ENCODE measurements at regions not wholly inside any gene's neighbourhood (a gene's known extent, or its start where the extent isn't known, plus 50 kb on each side); places are given as distances from the start of the nearest gene placed in this dataset.

DNA sequence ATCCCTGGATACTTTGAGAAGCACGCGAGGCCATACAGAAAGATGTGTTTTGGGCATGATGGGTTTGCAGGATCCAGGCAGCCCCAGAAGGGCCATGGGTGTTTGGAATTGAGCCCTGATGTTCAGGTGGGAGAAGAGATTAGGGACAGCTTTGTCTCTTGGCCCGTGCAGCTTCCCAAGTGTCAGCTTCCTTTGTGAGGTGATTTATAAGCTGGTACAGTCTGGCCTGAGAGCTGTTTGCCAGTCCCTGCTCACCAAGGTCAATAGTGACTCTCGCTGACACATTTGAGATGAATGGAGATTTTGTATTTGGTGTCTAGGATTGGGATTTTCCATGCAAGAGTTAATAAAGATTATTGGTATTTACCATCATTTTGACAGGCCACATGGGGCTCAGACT lies 165.9 kb downstream of the ICE1 start:
- no peak for DNase-seq (ENCODE audit: low spot score)

DNA sequence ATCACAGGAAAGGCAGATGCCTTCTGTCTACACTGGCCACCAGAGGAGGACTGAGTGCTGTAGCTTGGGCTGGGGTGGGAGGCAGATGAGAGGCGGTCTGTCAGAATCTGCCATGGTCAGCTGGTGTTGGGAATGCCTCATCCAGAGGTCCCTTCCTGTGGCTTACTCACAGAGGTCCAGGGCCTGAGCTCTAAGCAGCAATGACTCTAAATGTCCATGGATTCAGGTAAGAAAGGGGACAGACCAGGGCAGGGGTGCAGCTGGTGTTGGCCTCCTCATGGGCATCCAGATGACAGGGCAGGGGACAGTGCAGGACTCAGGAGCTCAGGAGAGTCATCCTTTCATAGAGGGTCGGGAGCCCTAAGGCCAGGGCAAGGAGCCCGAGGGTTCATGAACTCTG lies 165.0 kb downstream of the ICE1 start:
- DNase-seq (ENCODE audit: low spot score) = no peak

DNA sequence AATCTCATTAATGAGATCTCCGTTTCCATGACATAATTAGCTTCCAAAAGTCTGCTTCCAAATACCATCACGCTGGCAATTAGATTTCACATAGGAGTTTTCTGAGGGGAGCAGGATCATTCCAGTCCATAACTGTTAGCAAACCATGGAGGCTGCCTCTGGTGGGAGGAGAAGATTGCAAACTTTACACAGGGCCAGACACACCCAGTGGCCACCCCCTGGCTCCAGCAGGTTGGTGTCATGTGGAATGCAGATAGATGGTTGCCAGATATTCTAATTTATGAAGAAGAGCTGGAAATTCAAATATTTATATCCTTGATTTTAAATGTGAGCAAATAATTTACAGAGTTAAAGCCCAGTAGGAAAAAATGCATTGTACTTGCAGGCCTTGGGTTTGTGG lies 164.2 kb downstream of the ICE1 start:
- no peak for DNase-seq (ENCODE audit: low spot score)

DNA sequence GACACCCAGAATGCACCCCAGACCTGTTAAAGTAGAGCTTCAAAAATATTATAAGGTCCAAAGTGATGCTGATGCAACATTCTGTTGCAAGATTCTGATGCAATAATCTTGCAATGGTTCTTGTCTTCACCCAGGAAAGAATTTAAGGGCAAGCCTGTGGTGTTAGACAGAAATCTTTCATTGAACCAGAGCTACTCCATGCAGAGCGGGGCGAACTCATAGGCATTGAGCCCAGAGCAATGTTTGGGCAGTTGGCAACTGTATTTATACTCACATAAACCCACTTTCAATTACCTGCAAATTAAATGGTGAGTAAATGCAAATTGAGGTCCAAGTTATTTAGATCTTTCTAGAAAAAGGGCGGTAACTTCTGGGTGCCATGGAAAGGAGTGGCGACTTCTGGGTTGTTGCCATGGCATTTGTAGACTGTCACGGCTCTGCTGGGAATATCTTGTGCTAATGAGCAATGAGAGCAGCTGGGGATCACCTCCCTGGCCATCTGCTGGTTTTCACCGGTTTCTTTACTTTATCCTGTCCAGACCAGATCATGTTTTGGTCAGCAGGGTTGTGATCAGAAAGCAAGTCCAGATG lies 163.4 kb downstream of the ICE1 start:
- DNase-seq (ENCODE audit: low spot score) = no peak

DNA sequence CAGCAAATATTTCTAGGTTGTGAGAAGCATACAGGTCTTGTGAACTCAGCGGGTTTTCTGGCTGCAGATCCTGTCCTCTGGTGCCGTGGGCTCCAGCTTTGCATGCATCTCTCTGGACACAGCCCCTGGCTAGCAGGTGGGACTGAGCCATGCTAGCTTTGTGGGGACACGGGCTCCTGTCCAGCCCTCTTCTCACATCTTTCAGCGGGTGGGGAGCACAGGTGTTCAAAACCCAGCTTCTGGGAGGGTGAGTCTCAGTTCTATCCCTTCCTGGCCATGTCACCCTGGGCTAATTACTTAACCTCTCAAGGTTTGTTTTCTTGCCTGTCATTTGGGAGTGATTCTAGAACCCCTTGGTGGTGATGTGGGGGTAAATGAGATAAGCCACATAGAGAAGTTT lies 162.3 kb downstream of the ICE1 start:
- DNase-seq (ENCODE audit: low spot score) = no peak

DNA sequence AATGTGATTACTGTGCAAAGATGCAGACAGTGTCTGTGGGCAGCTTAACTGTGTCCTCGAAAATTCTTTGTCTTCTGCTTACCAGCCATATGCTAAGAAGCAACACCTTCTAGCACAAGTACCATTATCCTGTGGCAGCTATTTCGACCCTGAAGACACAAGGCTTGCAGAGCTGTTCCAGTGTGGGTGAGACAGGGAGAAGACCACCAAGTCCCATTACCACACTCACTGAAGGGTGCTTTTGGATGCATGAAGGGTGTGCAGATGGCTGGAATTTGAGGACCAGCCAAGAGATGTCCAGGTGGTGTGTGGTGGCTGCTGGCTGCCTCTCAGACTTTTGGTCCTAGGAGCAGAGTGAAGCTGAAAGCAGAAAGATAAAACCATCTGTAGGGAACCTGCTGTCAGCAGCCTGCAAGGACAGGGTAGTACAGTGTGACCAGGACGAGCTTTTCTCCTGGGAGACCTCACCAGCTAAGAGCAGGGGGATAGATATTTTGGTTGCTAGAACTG lies 161.8 kb downstream of the ICE1 start:
- no peak for DNase-seq (ENCODE audit: low spot score)

DNA sequence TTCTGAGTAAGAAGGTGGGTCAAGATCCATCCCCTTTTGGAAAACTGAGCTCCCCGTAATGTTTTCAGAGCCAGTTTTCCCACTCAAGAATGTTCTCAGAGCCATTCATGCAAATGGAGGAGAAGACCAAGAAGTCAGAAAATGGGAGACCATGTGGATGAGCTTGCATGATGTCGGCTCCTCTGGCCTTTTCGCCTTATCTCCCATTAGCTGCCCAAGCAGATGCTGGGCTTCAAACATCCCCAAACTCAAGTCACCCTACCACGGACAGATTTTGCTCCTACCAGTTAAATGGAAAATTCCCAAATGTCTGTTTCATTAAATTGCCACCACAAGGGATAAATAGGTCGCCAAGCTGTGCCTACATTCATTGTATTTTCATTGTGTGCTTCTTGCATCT lies 161.4 kb downstream of the ICE1 start:
- DNase-seq (ENCODE audit: low spot score) = no peak

DNA sequence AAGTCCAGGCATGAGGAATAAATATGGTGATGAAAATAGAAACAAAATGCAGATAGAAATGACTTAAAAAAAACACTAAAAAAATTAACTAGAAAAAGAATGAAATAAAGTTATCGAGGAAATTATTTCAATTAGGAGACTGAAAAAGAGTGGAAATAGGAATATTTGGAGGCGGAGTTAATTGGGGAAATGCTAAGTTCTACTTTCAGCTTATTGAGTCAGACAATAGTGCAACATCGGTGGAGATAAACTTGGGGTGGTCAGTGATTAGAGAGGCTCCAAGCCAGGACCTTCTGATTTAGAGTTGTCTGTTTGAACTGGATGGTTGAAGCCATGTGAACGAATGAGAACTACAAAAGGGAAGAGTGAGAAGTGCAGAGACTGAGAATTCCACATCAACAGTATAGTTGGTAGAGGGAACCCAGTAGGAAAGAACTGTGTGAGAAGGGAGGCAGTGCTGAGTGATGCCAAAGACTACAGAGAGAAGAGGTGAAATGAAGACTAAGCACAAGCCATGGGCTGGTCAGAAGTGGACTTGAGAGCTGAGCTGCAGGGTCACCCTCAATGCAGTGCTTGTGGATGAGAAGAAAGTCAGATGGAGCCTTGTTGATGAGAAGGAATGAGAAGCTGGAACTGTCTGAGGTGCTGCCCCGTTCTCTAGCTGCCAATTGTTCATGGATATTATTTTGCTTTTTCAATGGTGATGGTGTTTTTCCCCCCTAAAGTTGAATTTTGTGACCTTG lies 160.7 kb downstream of the ICE1 start:
- DNase-seq (ENCODE audit: low spot score) = no peak

DNA sequence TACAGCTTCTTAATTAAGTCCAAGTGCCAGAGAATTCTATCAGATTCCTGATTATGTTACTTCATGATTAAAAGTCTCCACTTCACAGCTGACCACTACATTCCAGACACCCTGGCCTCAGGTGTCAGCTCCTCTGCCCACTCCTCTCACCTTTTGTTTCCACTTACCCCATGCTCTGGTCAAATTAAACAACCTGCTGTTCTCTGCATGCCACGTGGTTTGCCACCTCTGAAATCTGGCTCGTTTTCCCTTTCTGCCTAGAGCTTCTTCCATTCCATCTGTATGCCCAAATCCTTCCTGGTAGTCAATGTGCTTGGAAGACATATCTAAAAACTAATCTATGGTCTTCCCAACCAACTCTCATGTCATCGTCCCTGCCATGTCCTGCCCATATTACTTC lies 158.6 kb downstream of the ICE1 start:
- DNase-seq (ENCODE audit: low spot score) = no peak

DNA sequence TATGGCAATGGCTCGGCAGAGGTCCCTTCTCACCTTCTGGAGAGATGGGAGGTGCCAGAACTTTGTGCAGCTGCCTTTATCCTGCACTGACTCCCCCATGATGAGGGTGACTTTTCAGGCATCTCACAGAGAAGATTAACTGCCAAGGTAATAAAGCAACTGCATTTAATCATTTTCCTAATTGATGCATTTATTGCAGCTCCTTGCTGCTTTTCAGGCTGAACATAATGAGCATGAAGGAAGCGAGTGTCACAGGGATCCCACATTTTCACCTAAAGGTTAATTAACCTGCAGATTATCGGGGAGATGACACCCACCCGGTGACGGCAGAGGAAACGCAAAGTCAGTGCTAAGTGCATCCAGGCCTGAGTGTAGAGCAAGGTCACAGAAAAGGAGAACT lies 154.3 kb downstream of the ICE1 start:
- no peak for DNase-seq (ENCODE audit: low spot score)

DNA sequence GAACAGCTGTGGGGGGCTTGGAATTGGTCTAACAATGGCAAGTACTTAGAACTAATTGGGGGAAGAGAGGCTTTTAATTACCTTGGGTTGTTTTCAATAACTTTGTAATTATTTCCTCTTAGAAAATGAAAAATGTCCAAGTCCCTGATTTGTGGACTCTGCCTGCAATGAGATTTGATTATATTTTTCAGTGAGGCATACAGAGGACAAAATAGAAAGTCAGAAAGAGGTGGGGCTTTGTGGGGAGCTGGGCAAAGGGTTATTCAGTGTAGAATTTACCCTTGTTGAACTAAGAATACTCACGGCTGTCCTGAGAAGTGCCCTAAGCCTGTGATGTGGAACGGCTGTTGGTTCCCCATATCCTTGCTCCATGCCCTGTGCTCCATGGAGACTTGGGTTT lies 153.0 kb downstream of the ICE1 start:
- no peak for DNase-seq (ENCODE audit: low spot score)

DNA sequence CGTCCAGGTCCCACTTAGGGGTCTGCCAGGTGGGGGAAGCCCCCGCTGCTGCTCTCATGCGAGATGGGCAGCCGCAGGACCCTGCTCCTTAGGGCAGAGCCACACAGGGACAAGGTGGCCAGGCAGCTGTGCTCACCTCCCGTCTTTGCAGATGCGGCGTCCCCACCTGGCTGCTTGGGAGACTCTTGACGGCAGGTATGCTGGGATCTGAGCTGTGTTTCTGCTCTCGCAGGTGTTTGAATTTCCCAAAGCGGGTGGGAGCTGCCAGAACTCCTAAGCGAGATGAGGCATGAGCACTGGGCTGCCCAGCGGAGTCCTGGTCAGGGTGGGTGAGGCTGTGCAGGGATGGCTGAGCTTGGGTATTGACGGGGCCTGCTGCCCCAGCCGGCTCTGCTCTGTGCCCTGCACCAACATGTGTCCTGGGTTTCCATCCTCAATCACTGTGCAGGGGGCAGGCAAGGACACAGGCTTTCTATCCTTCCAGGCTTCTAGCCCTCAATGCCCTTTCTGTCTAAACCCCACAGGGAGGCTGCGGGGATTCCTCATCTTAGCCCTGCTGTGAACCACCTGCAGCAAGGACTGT lies 151.4 kb downstream of the ICE1 start:
- no peak for DNase-seq (ENCODE audit: low spot score)

DNA sequence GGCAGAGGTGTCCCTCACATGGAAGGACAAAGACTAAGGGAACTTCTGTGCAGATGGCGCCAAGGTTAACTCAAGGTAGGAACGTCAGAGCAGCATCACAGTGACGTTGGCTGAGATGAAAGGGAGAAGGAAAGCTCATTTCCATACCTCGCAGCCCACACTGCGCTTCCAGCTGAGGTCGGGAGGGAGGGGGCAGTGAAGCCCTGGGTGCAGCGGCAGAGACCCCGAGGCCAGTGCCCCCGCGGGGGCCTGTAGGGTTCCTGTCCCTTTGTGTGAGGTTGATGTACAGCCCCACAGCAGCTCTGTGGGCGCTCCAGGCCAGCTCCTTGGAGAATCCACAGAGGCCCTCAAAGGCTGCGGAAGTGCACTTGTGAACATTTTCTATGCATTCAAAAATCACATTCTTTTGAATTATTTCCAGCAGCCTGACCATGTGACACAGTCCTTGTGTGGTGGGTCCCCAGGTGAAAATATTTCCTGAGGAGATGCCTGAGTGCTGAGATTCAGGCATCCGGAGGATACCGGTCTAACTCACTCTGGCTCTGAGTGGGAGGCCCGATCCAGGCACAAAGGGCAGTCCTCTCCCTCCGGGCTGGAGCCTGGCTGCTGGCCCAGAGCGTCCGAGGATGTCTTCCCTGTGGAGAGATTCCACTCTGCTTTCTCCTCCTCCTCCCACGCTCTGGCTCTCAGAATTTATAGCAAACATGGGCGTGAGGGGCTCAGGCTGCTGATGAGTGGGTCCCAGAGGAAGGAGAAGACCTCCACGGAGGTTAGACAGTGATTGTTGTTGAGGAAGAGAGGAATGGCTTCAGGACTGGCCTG lies 150.7 kb downstream of the ICE1 start:
- no peak for DNase-seq (ENCODE audit: low spot score)

DNA sequence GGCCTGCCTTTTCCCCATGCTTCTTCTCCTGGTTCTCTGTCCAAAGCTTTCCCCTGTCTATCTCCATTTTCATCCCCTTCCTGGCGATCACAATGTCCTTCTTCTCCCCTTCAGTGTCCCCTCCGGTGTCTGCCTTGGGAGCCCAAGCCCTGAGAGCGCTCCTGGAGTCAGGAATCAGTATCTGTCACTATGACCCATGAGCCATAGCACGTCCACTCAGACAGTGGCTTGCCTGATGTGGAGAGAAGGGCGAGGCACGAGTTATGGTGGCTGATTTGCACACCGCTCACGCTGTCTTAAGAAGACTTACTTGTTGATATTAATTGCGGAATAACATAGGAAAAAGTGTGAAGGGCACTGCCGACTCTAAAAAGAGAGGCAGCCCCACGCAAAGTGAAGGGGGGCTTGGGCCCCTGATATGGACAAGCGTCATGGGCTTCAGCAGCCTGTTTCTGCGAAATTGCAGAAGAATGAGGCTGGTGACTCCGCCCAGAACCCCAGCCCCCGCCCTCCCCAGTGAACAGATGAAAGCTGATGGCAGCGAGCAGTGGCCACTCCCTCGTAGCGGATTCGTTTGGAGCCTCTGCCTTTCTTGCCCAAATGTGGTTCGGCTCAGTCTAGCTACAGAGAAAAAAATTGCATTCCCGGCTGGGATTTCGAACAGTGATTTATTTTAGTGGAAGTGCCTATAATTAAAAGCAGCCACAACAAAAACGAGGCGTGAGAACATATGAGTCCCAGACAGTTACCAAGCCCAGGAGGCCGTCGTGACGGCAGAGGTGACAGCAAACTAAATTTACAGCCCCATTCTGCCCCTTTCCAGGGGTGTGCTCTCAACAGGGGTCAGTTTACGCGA lies 149.8 kb downstream of the ICE1 start:
- no peak for DNase-seq (ENCODE audit: low spot score)

DNA sequence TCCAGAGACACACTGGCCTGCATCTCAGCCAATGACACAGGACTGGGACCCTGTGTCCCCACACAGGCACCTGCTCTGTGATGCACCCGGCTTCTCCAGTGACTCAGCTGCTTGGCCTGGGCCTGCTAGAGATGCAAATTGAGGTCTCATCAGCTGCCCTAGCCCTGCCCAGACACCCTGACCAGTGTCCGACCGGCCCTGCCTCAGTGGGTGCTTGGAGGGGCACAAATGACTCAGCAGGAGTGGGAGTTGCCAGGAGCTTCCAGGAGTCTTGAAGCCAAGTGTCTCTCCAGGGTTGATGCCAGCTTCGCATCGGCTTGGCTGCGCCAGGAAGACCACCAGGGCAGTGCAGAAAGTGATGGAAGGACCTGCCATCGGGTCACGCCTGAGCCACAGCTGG lies 148.2 kb downstream of the ICE1 start:
- DNase-seq (ENCODE audit: low spot score) = no peak

DNA sequence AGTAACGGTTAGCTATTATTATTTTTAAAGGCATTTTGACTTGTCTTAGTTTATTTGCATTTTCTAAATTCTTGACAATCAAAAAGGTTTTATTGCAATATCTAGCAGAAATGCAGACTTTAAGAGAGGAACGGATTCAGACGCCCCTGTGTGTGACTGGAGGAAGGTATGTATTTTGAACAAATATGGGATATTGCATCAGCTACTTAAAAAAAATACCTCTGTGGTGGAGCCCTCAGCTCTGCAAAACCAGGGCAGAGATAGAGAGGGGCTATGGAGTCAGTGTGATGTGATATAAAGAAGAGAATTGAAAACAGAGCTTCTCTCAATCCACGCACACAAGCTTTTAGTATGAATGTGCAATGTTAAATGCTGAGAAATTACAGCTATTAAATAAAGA lies 142.4 kb downstream of the ICE1 start:
- DNase-seq (ENCODE audit: low spot score) = no peak

DNA sequence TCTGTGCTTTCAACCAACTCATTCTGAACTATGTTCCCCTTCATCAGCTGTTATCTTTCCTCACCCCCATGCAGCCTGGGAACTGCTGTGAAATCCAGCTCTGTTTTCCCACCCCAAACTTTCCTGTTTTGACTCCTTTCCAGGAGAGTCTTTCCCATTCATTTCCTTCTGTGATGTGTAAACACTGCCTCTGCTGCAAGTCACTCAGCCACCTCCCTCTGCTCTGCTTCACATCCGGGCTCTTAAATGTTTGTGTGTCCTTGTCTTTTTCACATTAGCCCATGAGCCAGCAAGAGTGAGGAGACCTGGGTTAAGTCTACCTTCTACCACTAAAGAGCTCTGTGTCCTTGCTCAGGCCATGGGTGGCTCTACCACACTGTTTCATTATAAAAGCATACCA lies 137.5 kb downstream of the ICE1 start:
- DNase-seq (ENCODE audit: low spot score) = no peak

DNA sequence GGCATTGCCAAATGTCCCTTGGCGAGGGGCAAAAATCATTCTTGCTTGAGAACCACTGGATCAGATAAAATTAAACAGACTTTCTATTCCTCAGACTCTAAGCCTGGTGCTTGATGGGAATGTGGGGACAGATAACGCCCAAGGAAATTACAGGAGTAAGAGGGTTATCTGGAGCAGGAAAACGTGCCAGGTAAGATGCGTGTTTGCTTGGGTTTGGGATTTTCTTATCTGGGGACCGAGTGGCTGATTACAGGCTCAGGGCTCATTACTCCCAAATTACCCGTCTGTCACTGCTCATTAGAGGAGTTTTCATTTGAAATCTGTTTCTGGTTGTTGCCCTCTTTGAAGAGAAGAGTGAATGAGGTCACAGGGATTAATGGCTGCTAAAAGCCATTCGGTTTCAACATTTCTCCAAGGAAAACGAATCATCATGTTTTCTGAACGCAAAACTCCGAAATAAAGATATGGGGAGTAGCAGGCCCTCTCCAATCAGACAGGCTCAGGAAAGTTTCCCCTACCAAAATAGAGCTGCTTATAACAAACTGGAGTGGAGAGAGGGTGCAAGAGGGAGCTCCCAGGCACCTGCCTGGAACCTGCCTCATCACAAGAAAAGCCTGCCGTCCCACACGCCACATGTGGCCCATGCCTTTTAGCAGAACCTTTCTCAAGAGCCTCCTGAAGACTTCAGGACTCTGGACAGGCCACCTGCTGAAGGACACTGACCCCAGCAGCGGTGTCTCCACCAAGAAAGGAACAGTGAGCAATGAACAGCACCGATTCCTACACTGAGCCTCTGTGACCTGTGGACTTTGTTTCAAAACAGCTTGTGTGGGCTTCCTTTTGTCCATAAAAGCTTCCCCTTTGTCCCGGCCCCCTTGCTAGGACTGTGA lies 136.4 kb downstream of the ICE1 start:
- no peak for DNase-seq (ENCODE audit: low spot score)

DNA sequence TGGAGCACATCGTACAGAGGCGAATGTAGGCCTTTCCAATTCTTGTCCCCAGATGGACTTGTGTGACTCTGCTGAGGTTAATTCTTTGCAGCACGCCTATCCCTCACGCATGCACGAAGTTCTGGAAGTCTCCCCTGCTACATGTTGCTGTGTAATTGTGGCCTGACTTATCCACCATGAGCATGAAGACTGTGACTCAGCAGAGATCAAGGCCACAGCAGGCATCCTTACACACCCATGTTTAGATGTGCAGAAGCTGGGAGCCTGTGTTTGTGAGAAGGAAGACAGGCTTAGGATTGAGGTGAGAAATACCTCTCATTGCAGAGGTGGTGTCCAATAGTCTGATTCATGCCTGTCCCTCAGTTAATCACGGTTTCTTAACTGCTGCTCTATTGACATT lies 135.6 kb downstream of the ICE1 start:
- DNase-seq (ENCODE audit: low spot score) = no peak

DNA sequence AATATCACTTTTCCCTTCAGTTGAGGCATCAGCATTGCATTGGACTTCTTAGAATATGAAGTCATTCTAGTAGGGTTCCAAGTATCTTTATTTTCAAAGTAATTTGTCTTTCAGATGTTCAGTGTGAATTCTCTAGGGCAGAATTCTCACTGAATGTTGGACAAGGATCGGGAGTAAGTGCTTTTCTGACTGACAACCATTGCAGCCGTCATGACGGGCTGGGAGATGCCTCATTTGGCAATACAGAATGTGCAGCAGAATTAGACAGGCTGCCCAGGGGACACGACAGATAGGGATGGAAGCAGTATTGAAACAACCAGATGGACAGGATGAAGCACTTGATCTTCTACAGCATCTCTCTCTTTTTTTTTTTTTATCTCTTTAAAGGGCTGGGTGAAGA lies 129.0 kb downstream of the ICE1 start:
- DNase-seq (ENCODE audit: low spot score) = no peak

DNA sequence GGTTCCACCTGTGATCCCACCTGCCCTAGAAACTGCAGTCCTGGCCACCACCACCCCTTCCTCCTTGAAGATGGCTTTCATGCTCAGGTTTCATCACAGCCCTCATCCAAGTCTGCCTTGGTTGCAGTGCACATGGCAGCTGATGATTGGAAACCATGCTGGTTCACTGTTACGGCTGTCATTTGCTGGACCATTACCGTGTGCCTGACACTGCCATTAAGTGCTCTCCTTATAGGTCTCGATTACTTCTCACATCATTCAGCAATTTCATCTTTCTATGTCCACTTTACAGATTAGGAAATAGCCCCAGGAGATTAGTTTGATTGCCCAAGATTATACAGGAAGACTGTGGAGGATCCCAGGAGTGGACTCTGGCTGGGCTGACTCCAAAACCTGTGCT lies 123.9 kb downstream of the ICE1 start:
- DNase-seq (ENCODE audit: low spot score) = no peak
